ENCODE measurements at regions not wholly inside any gene's neighbourhood (a gene's known extent, or its start where the extent isn't known, plus 50 kb on each side); places are given as distances from the start of the nearest gene placed in this dataset.

GRCh38 chr2:72006188-72006736, 141.4 kb downstream of the CYP26B1 start:
- peaks cover 3% of the 10 kb centered on the region for H3K27me3 ChIP-seq (ENCODE audit: control insufficient read depth, insufficient read depth, low read length)
- H3K27ac ChIP-seq (ENCODE audit: low read depth in 2 of 2, low read length in 2 of 2) = no peak overlapping the region
- no peak overlapping the region for H3K9ac ChIP-seq (ENCODE audit: low read length in 3 of 3)
- FAIRE-seq = no peak
- H3K36me3 ChIP-seq (ENCODE audit: control insufficient read depth in 2 of 3, insufficient read depth in 3 of 3, low read length in 3 of 3) = no peaks in the 10 kb centered on the region
- no peaks in the 10 kb centered on the region for H3K9me3 ChIP-seq (ENCODE audit: control insufficient read depth in 2 of 3, insufficient read depth in 1 of 3, low read length in 3 of 3)
- peak in 1 of 5 donors; percentile 16 for DNase-seq
- TF ChIP-seq CTCF (IDR thresholded peaks at IDR 0.05; ENCODE audit: borderline replicate concordance, extremely low read depth, insufficient read depth) = no peak
- no peaks in the 10 kb centered on the region for H3K4me1 ChIP-seq (ENCODE audit: control insufficient read depth in 2 of 3, insufficient read depth in 2 of 3, low read depth in 1 of 3, low read length in 3 of 3)
- H3K4me3 ChIP-seq (ENCODE audit: low read length in 3 of 3) = no peak overlapping the region
- intact Hi-C loops (cut with DNase I) = no loop called here

- FAIRE-seq (no peak), DNase-seq (no peak)
- TF ChIP-seq CTCF (IDR thresholded peaks at IDR 0.05; ENCODE audit: borderline replicate concordance, extremely low read depth, insufficient read depth) = no peak
Observed at GRCh38 chr2:72004976-72005375, 142.7 kb downstream of the CYP26B1 start.

GRCh38 chr2:72004201-72004915, 143.3 kb downstream of the CYP26B1 start:
- DNase-seq (no peak), FAIRE-seq (no peak)
- TF ChIP-seq CTCF (IDR thresholded peaks at IDR 0.05; ENCODE audit: borderline replicate concordance, extremely low read depth, insufficient read depth) = no peak
- intact Hi-C loops (cut with DNase I) = no loop called here
- no peak overlapping the region for H3K4me3 ChIP-seq (ENCODE audit: low read length in 3 of 3)
- H3K36me3 ChIP-seq (ENCODE audit: control insufficient read depth in 2 of 3, insufficient read depth in 3 of 3, low read length in 3 of 3) = no peaks in the 10 kb centered on the region
- H3K27ac ChIP-seq (ENCODE audit: low read depth in 2 of 2, low read length in 2 of 2) = no peak overlapping the region
- H3K4me1 ChIP-seq (ENCODE audit: control insufficient read depth in 2 of 3, insufficient read depth in 2 of 3, low read depth in 1 of 3, low read length in 3 of 3) = no peaks in the 10 kb centered on the region
- H3K9me3 ChIP-seq (ENCODE audit: control insufficient read depth in 2 of 3, insufficient read depth in 1 of 3, low read length in 3 of 3) = no peaks in the 10 kb centered on the region
- H3K9ac ChIP-seq (ENCODE audit: low read length in 3 of 3) = no peak overlapping the region
- no peaks in the 10 kb centered on the region for H3K27me3 ChIP-seq (ENCODE audit: control insufficient read depth, insufficient read depth, low read length)

More at GRCh38 chr2:72004976-72005375, 142.7 kb downstream of the CYP26B1 start:
- Histone ChIP-seq H3K4me3 (ENCODE audit: low read length in 3 of 3) (no peak overlapping the region), H3K36me3 (ENCODE audit: control insufficient read depth in 2 of 3, insufficient read depth in 3 of 3, low read length in 3 of 3) (no peaks in the 10 kb centered on the region), H3K9me3 (ENCODE audit: control insufficient read depth in 2 of 3, insufficient read depth in 1 of 3, low read length in 3 of 3) (no peaks in the 10 kb centered on the region), H3K27ac (ENCODE audit: low read depth in 2 of 2, low read length in 2 of 2) (no peak overlapping the region), H3K27me3 (ENCODE audit: control insufficient read depth, insufficient read depth, low read length) (no peaks in the 10 kb centered on the region), H3K4me1 (ENCODE audit: control insufficient read depth in 2 of 3, insufficient read depth in 2 of 3, low read depth in 1 of 3, low read length in 3 of 3) (no peaks in the 10 kb centered on the region), H3K9ac (ENCODE audit: low read length in 3 of 3) (no peak overlapping the region)
- intact Hi-C loops (cut with DNase I) = no loop called here
